OCI-LY1 (cell line): ENCODE measurements at regions not wholly inside any gene's neighbourhood (a gene's known extent, or its start where the extent isn't known, plus 50 kb on each side); places are given as distances from the start of the nearest gene placed in this dataset.

Experiments
- EZH2 ChIP-seq: fragments of 200-600 bp; sonication (generic), shearing (Covaris generic); IDR thresholded peaks from 2 replicates; pipeline ENCODE4 v1.8.0; 2017; ENCODE audit warnings: borderline replicate concordance, mixed run types, mild to moderate bottlenecking, antibody characterized with exemption, low read length, moderate library complexity, mixed read lengths
- TF ChIP-seq, protein P1 (sequence below): fragments of 200-600 bp; sonication (generic), shearing (Covaris generic); IDR thresholded peaks from 2 replicates; pipeline ENCODE4 v1.5.1; 2017; ENCODE audit warnings: mild to moderate bottlenecking, antibody characterized with exemption, low read length, moderate library complexity, mixed read lengths

DNA sequence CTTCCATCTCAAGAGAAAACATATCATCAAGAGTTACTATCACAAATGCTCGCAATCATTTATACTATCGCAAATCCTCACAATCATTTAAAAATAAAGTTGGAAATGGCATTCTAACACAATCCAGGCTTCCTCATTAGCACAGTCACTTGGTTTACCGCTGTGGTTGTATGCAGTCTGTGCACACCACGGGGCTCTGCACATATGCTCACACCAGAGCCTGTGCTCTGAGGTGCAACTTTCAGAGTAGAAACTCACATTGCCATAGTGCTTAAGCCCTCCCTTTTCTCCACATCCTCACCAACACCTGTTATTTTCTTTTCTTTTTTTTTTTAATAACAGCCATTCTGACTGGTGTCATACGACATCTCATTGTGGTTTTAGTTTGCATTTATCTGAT, 235.6 kb upstream of the KLF6 start:
- TF ChIP-seq, protein P1, sequence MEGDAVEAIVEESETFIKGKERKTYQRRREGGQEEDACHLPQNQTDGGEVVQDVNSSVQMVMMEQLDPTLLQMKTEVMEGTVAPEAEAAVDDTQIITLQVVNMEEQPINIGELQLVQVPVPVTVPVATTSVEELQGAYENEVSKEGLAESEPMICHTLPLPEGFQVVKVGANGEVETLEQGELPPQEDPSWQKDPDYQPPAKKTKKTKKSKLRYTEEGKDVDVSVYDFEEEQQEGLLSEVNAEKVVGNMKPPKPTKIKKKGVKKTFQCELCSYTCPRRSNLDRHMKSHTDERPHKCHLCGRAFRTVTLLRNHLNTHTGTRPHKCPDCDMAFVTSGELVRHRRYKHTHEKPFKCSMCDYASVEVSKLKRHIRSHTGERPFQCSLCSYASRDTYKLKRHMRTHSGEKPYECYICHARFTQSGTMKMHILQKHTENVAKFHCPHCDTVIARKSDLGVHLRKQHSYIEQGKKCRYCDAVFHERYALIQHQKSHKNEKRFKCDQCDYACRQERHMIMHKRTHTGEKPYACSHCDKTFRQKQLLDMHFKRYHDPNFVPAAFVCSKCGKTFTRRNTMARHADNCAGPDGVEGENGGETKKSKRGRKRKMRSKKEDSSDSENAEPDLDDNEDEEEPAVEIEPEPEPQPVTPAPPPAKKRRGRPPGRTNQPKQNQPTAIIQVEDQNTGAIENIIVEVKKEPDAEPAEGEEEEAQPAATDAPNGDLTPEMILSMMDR: no peak
- no peak for TF ChIP-seq EZH2
